IMR-90 (cell line): ENCODE measurements at regions not wholly inside any gene's neighbourhood (a gene's known extent, or its start where the extent isn't known, plus 50 kb on each side); places are given as distances from the start of the nearest gene placed in this dataset.
A peak's percentile ranks its signal among the peaks of the same experiment; 100 is the strongest.

ENCODE experiments used
- ATAC-seq: fragments of 200-7000 bp; cut with Tn5 transposase; 2 replicates; pipeline ENCODE4 v1.9.1; 2020; ENCODE audit warnings: low read depth, mild to moderate bottlenecking, moderate library complexity
- BruUV-seq: library from RNA; stranded (reverse); fragments of 400-500 nt; replicated peaks from 2 replicates; lab custom pipeline; 2021; lab: Mats Ljungman, UMichigan
- CTCF ChIA-PET: fragments of 300-600 bp; formaldehyde crosslinking; extraction: SDS; loops from one replicate; lab custom pipeline; 2021; ENCODE audit warnings: antibody characterized with exemption; lab: Yijun Ruan, JAX
- POLR2A ChIA-PET: fragments of 300-600 bp; sonication (Branson Sonifier 250); formaldehyde crosslinking; loops from one replicate; lab custom pipeline; 2022; ENCODE audit warnings: antibody characterized with exemption; ENCODE audit not compliant: unreplicated experiment; lab: Charles Lee
- DNase-seq: peaks from one replicate; pipeline ENCODE4 v3.0.0; 2013
- H2AFZ ChIP-seq: replicated peaks from 2 replicates; pipeline ENCODE3; 2013; ENCODE audit warnings: low read length, mild to moderate bottlenecking; ENCODE audit not compliant: poor library complexity
- H2AK5ac ChIP-seq: 2 replicates; pipeline ENCODE4 v1.6.1; 2013; ENCODE audit warnings: low read depth, low read length, inconsistent platforms
- H2AK9ac ChIP-seq: replicated peaks from 2 replicates; pipeline ENCODE3; 2013; ENCODE audit warnings: mild to moderate bottlenecking, low read depth, low read length, moderate library complexity; ENCODE audit not compliant: poor library complexity
- H2BK120ac ChIP-seq: 2 replicates; pipeline ENCODE4 v1.6.1; 2013; ENCODE audit warnings: low read depth, low read length, inconsistent platforms
- H2BK15ac ChIP-seq: 3 replicates; pipeline ENCODE4 v1.6.1; 2013; ENCODE audit warnings: low read depth, low read length, inconsistent platforms
- H2BK20ac ChIP-seq: 2 replicates; pipeline ENCODE4 v1.6.1; 2013; ENCODE audit warnings: low read depth, mild to moderate bottlenecking, inconsistent platforms, low read length, moderate library complexity
- H2BK5ac ChIP-seq: 2 replicates; pipeline ENCODE4 v1.6.1; 2013; ENCODE audit warnings: mild to moderate bottlenecking, low read depth, low read length, inconsistent platforms; ENCODE audit not compliant: poor library complexity, severe bottlenecking
- H3K14ac ChIP-seq: replicated peaks from 2 replicates; pipeline ENCODE4 v1.6.1; 2013; ENCODE audit warnings: low read depth, low read length, inconsistent platforms
- H3K18ac ChIP-seq: 2 replicates; pipeline ENCODE4 v1.6.1; 2013; ENCODE audit warnings: low read depth, low read length, control low read depth
- H3K23ac ChIP-seq: 2 replicates; pipeline ENCODE4 v1.6.1; 2013; ENCODE audit warnings: low read depth, low read length, inconsistent platforms
- H3K27ac ChIP-seq: 2 replicates; pipeline ENCODE4 v1.5.1; 2013; ENCODE audit warnings: mild to moderate bottlenecking, control low read depth, low read length; ENCODE audit not compliant: insufficient read depth
- H3K27me3 ChIP-seq: 2 replicates; pipeline ENCODE4 v1.6.1; 2013; ENCODE audit warnings: low read length; ENCODE audit not compliant: control insufficient read depth, insufficient read depth
- H3K36me3 ChIP-seq: 2 replicates; pipeline ENCODE4 v1.6.1; 2013; ENCODE audit warnings: low read length, mixed read lengths; ENCODE audit not compliant: control insufficient read depth, insufficient read depth
- H3K4ac ChIP-seq: 2 replicates; pipeline ENCODE4 v1.6.1; 2013; ENCODE audit warnings: low read depth, low read length, inconsistent platforms
- H3K4me1 ChIP-seq: 2 replicates; pipeline ENCODE4 v1.6.1; 2013; ENCODE audit warnings: low read length, mixed read lengths; ENCODE audit not compliant: control insufficient read depth, insufficient read depth
- H3K4me2 ChIP-seq: 2 replicates; pipeline ENCODE4 v1.6.1; 2013; ENCODE audit warnings: low read depth, mild to moderate bottlenecking, control low read depth, low read length, moderate library complexity
- H3K4me3 ChIP-seq: 2 replicates; pipeline ENCODE4 v1.5.1; 2013; ENCODE audit warnings: low read depth, mild to moderate bottlenecking, control low read depth, low read length, moderate library complexity; ENCODE audit not compliant: insufficient read depth
- H3K56ac ChIP-seq: 2 replicates; pipeline ENCODE4 v1.6.1; 2013; ENCODE audit warnings: low read length, inconsistent platforms; ENCODE audit not compliant: insufficient read depth; ENCODE audit errors: extremely low read depth
- H3K79me1 ChIP-seq, 2 experiments: 2 replicates each; pipeline ENCODE4 v1.6.1; 2013; ENCODE audit warnings: low read length in 2 of 2, inconsistent platforms in 1 of 2, low read depth in 1 of 2
- H3K9ac ChIP-seq: 2 replicates; pipeline ENCODE4 v1.6.1; 2013; ENCODE audit warnings: low read depth, low read length, control low read depth
- H3K9me1 ChIP-seq: 2 replicates; pipeline ENCODE4 v1.6.1; 2013; ENCODE audit warnings: low read length, inconsistent platforms; ENCODE audit not compliant: insufficient read depth
- H3K9me3 ChIP-seq: 2 replicates; pipeline ENCODE4 v1.6.1; 2013; ENCODE audit warnings: low read length; ENCODE audit not compliant: control insufficient read depth, insufficient read depth
- H4K20me1 ChIP-seq: 2 replicates; pipeline ENCODE4 v1.6.1; 2013; ENCODE audit warnings: low read length, inconsistent platforms; ENCODE audit not compliant: insufficient read depth
- H4K5ac ChIP-seq: 2 replicates; pipeline ENCODE4 v1.6.1; 2013; ENCODE audit warnings: mild to moderate bottlenecking, low read depth, low read length, control low read depth
- H4K8ac ChIP-seq, 2 experiments: 2 replicates each; pipeline ENCODE4 v1.6.1; 2013; ENCODE audit warnings: low read depth in 2 of 2, low read length in 2 of 2, control low read depth in 1 of 2, inconsistent platforms in 1 of 2
- H4K91ac ChIP-seq: 2 replicates; pipeline ENCODE4 v1.6.1; 2013; ENCODE audit warnings: low read depth, low read length, inconsistent platforms; ENCODE audit not compliant: insufficient read depth
- CEBPB ChIP-seq: IDR thresholded peaks from 2 replicates; pipeline ENCODE4 v1.6.1; 2012; ENCODE audit warnings: low read depth, low read length, improper control_type of control experiment
- CHD1 ChIP-seq: IDR thresholded peaks from 2 replicates; pipeline ENCODE4 v1.6.1; 2012; ENCODE audit warnings: low read depth, low read length, improper control_type of control experiment
- CTCF ChIP-seq: conservative IDR thresholded peaks from 2 replicates; pipeline ENCODE4 v1.5.1; 2012; ENCODE audit warnings: mild to moderate bottlenecking, low read depth, low read length, improper control_type of control experiment
- ELK1 ChIP-seq: fragments of 150-350 bp; IDR thresholded peaks from 2 replicates; pipeline ENCODE4 v1.6.1; 2016; ENCODE audit warnings: low read depth, mild to moderate bottlenecking, low read length, moderate library complexity, borderline replicate concordance
- MXI1 ChIP-seq: IDR thresholded peaks from 2 replicates; pipeline ENCODE4 v1.6.1; 2012; ENCODE audit warnings: low read depth, mild to moderate bottlenecking, low read length, moderate library complexity, borderline replicate concordance
- NFE2L2 ChIP-seq: fragments of 150-350 bp; IDR thresholded peaks from 2 replicates; pipeline ENCODE4 v1.6.1; 2016; ENCODE audit warnings: low read depth, mild to moderate bottlenecking, low read length
- RAD21 ChIP-seq: IDR thresholded peaks from 2 replicates; pipeline ENCODE4 v1.6.1; 2012; ENCODE audit warnings: low read length, improper control_type of control experiment
- RFX5 ChIP-seq: IDR thresholded peaks from 2 replicates; pipeline ENCODE4 v1.8.0; 2012; ENCODE audit warnings: low read depth, mild to moderate bottlenecking, low read length, moderate library complexity
- WGBS, 2 experiments: methylation state at CpG; one replicate each; pipeline versions ENCODE4 v1.1.5 to v1.1.7; 2013; ENCODE audit warnings: missing lambda C conversion rate in 2 of 2; ENCODE audit not compliant: insufficient read length in 1 of 2; ENCODE audit errors: extremely low coverage in 2 of 2; 5-methylcytosine and 5-hydroxymethylcytosine counted together
- dilution Hi-C: fragments of 300-500 bp; cut with HindIII; formaldehyde crosslinking; loops from one replicate; pipeline ENCODE4 v1.14.3; 2018; ENCODE audit warnings: low sequenced_read_pairs; ENCODE audit not compliant: unreplicated experiment
- in situ Hi-C: fragments of 300-500 bp; cut with MboI; formaldehyde crosslinking; loops from 3 replicates; pipeline ENCODE4 v1.14.3; 2019; ENCODE audit warnings: low sequenced_read_pairs, inconsistent platforms, mixed read lengths
- intact Hi-C: fragments of 100-400 bp; cut with micrococcal nuclease; formaldehyde crosslinking; loops from 2 replicates; pipeline ENCODE4 v1.10.0; 2022

GRCh38 chr12:25759752-25760151 is 198.7 kb upstream of the RASSF8 start:
- Histone ChIP-seq H3K27ac (no peak overlapping the region), H2AFZ (no peak overlapping the region), H3K27me3 (no peaks in the 10 kb centered on the region), H3K79me1 (no peaks in the 10 kb centered on the region), H3K9ac (no peak overlapping the region), H3K14ac (no peak overlapping the region), H3K4me3 (no peak overlapping the region), H3K4ac (no peak overlapping the region), H4K5ac (no peak overlapping the region), H2BK15ac (no peak overlapping the region), H2BK20ac (no peak overlapping the region), H3K23ac (no peak overlapping the region), H3K4me2 (no peak overlapping the region), H3K4me1 (peaks cover 3% of the 10 kb centered on the region; the same call in 1 of the 2 replicates), H3K18ac (no peak overlapping the region; the same call in 1 of the 2 replicates), H3K56ac (no peak overlapping the region), H3K9me1 (no peaks in the 10 kb centered on the region), H3K9me3 (no peaks in the 10 kb centered on the region), H3K36me3 (no peaks in the 10 kb centered on the region), H2BK5ac (peak overlapping the region; percentile 67), H2BK120ac (no peak overlapping the region; the same call in 1 of the 2 replicates), H2AK5ac (no peak overlapping the region), H4K20me1 (no peaks in the 10 kb centered on the region), H2AK9ac (no peak overlapping the region), H4K8ac (no peak overlapping the region), H4K91ac (no peak overlapping the region)
- BruUV-seq = no TSS peak
- POLR2A ChIA-PET = no interaction called here
- DNase-seq (peak; percentile 25), ATAC-seq (peak; percentile 61)
- CTCF ChIA-PET = no interaction called here
- dilution Hi-C loops (no loop called here), in situ Hi-C loops (no loop called here), intact Hi-C loops (no loop called here)
- no CpG with 5 or more reads among the region's 2 CpGs for WGBS, 2 experiments
- no peak for TF ChIP-seq MXI1
- no peak for TF ChIP-seq ELK1
- no peak for TF ChIP-seq CTCF
- TF ChIP-seq NFE2L2 = no peak
- no peak for TF ChIP-seq RAD21
- TF ChIP-seq CEBPB = no peak
- no peak for TF ChIP-seq CHD1
- no peak for TF ChIP-seq RFX5
